Osteoblast (primary cell): ENCODE measurements at regions not wholly inside any gene's neighbourhood (a gene's known extent, or its start where the extent isn't known, plus 50 kb on each side); places are given as distances from the start of the nearest gene placed in this dataset.

Experiments
- DNase-seq: peaks from one replicate; pipeline ENCODE4 v3.0.0; 2011; ENCODE audit warnings: low spot score, mixed read lengths; ENCODE audit not compliant: insufficient read length; ENCODE audit errors: missing footprints
- H2AFZ ChIP-seq: 2 replicates; pipeline ENCODE4 v1.6.0; 2011; ENCODE audit warnings: mild to moderate bottlenecking, low read length
- H3K27ac ChIP-seq: 2 replicates; pipeline ENCODE4 v1.5.1; 2011; ENCODE audit warnings: mild to moderate bottlenecking, low read depth, low read length, moderate library complexity
- H3K27me3 ChIP-seq: 2 replicates; pipeline ENCODE4 v1.6.0; 2012; ENCODE audit warnings: mild to moderate bottlenecking, control low read depth, inconsistent platforms, low read length, moderate library complexity; ENCODE audit not compliant: insufficient read depth
- H3K36me3 ChIP-seq: 2 replicates; pipeline ENCODE4 v1.5.1; 2011; ENCODE audit warnings: mild to moderate bottlenecking, low read length, control low read depth, moderate library complexity; ENCODE audit not compliant: insufficient read depth
- H3K4me1 ChIP-seq: 2 replicates; pipeline ENCODE4 v1.5.1; 2011; ENCODE audit warnings: mild to moderate bottlenecking, low read length, control low read depth, moderate library complexity; ENCODE audit not compliant: insufficient read depth
- H3K4me2 ChIP-seq: 2 replicates; pipeline ENCODE4 v1.6.0; 2011; ENCODE audit warnings: mild to moderate bottlenecking, low read length; ENCODE audit not compliant: insufficient read depth
- H3K4me3 ChIP-seq: fragments of 200-600 bp; sonication (generic); 3 replicates; pipeline ENCODE4 v1.5.1; 2012; ENCODE audit warnings: mild to moderate bottlenecking, low read length, inconsistent platforms; ENCODE audit not compliant: insufficient read depth
- H3K79me2 ChIP-seq: 2 replicates; pipeline ENCODE4 v1.6.0; 2012; ENCODE audit warnings: mild to moderate bottlenecking, low read length, control low read depth, inconsistent platforms; ENCODE audit not compliant: insufficient read depth
- H3K9me3 ChIP-seq: 2 replicates; pipeline ENCODE4 v1.5.1; 2011; ENCODE audit warnings: low read depth, low read length, control low read depth
- H4K20me1 ChIP-seq: 2 replicates; pipeline ENCODE4 v1.6.0; 2012; ENCODE audit warnings: mild to moderate bottlenecking, low read length, control low read depth; ENCODE audit not compliant: insufficient read depth
- CTCF ChIP-seq: IDR thresholded peaks from 2 replicates; pipeline ENCODE4 v1.5.1; 2011; ENCODE audit warnings: mild to moderate bottlenecking, low read depth, low read length, moderate library complexity; ENCODE audit errors: extremely low read depth

GRCh38 chr5:175595905-175596304, 62.0 kb upstream of the HRH2 start:
- no peak overlapping the region for H3K4me2 ChIP-seq
- no peak overlapping the region for H2AFZ ChIP-seq
- H3K36me3 ChIP-seq, result no peaks in the 10 kb centered on the region
- no peak overlapping the region for H3K27ac ChIP-seq
- no peaks in the 10 kb centered on the region for H4K20me1 ChIP-seq
- no peaks in the 10 kb centered on the region for H3K9me3 ChIP-seq
- no peaks in the 10 kb centered on the region for H3K27me3 ChIP-seq
- no peak for TF ChIP-seq CTCF
- no peaks in the 10 kb centered on the region for H3K4me1 ChIP-seq
- H3K79me2 ChIP-seq, result no peaks in the 10 kb centered on the region
- no peak overlapping the region for H3K4me3 ChIP-seq
- DNase-seq, result no peak

GRCh38 chr5:175596761-175597189, 61.1 kb upstream of the HRH2 start:
- Histone ChIP-seq H3K4me3 (no peak overlapping the region), H3K27me3 (no peaks in the 10 kb centered on the region), H3K9me3 (no peaks in the 10 kb centered on the region), H3K27ac (no peak overlapping the region), H3K4me1 (no peaks in the 10 kb centered on the region), H2AFZ (no peak overlapping the region), H3K4me2 (no peak overlapping the region), H4K20me1 (no peaks in the 10 kb centered on the region), H3K79me2 (no peaks in the 10 kb centered on the region), H3K36me3 (no peaks in the 10 kb centered on the region)
- DNase-seq, result no peak
- no peak for TF ChIP-seq CTCF

GRCh38 chr5:175597718-175598117, 60.2 kb upstream of the HRH2 start:
- Histone ChIP-seq H3K4me1 (no peaks in the 10 kb centered on the region), H3K27ac (no peak overlapping the region), H4K20me1 (no peaks in the 10 kb centered on the region), H3K36me3 (no peaks in the 10 kb centered on the region), H3K4me2 (no peak overlapping the region), H3K27me3 (no peaks in the 10 kb centered on the region), H3K4me3 (no peak overlapping the region), H3K9me3 (no peaks in the 10 kb centered on the region), H2AFZ (no peak overlapping the region), H3K79me2 (no peaks in the 10 kb centered on the region)
- no peak for DNase-seq
- TF ChIP-seq CTCF, result no peak

GRCh38 chr5:175598774-175599173, 59.1 kb upstream of the HRH2 start:
- no peak overlapping the region for H3K4me2 ChIP-seq
- no peak overlapping the region for H2AFZ ChIP-seq
- H3K4me3 ChIP-seq, result no peak overlapping the region
- TF ChIP-seq CTCF, result no peak
- H3K27me3 ChIP-seq, result no peaks in the 10 kb centered on the region
- no peaks in the 10 kb centered on the region for H3K4me1 ChIP-seq
- H3K79me2 ChIP-seq, result no peaks in the 10 kb centered on the region
- no peak overlapping the region for H3K27ac ChIP-seq
- no peaks in the 10 kb centered on the region for H3K36me3 ChIP-seq
- no peaks in the 10 kb centered on the region for H3K9me3 ChIP-seq
- no peak for DNase-seq
- no peaks in the 10 kb centered on the region for H4K20me1 ChIP-seq
